ENCODE measurements at regions not wholly inside any gene's neighbourhood (a gene's known extent, or its start where the extent isn't known, plus 50 kb on each side); places are given as distances from the start of the nearest gene placed in this dataset.

DNA sequence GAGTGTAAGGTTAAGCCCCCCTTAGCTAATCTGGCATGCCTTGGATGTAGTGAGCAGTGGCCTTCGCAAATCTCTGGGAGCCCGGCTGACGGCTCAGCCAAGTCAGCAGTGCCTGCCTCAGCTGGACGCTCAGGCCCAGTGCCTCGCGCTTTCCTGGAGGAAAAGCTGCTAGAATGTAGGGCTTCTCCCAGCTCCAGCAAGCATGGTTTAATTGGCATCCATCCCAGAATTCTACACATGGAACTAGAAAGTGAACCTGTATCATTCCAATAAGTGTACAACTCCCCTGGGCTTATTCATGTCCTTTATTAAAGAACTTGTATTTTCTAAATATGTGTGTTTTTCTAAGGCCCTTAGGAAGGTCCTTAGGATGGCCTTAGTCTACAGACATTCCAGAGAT is 287.8 kb upstream of the SHH start:
- ChIA-PET CTCF (no interaction called here), POLR2A (no interaction called here)
- FAIRE-seq (no peak), DNase-seq (ENCODE audit: low read depth in 1 of 2, low spot score in 1 of 2) (no peak), ATAC-seq (no peak)
- TF ChIP-seq FOXS1 (CRISPR knock-in tag; IDR thresholded peaks at IDR 0.05) = no peak
- Histone ChIP-seq H3K4me2 (no peak overlapping the region), H3K4me3 (no peak overlapping the region), H3K27ac (no peak overlapping the region), H3K9me3 (no peaks in the 10 kb centered on the region), H3K4me1 (peaks cover 10% of the 10 kb centered on the region)
- 90% methylated on average over 6 of the region's 6 CpGs for WGBS (ENCODE audit: missing lambda C conversion rate)

DNA sequence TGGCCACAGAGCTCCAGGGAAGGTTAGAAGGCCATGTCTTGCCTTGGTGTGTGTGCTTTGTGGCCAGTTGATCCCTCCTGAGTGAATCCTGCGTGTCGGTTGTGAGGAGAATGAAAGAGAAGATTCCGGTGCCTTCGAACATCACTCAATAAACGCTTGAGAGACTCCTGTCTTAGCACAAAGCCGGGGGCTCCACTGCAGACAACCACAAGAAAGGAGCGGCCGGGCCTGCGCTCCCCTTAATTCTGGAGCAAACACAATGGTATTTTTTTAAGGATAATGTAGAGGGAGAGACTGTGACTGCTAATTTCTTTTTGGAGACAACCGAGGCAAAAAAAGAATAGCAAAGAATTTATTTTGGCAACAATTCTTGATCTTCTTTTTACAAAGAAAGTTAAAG is 286.8 kb upstream of the SHH start:
- Histone ChIP-seq H3K9me3 (no peaks in the 10 kb centered on the region), H3K4me1 (peaks cover 10% of the 10 kb centered on the region), H3K27ac (no peak overlapping the region), H3K4me2 (no peak overlapping the region), H3K4me3 (no peak overlapping the region)
- TF ChIP-seq ZC3H11A (IDR thresholded peaks at IDR 0.05) = no peak
- TF ChIP-seq, protein P1, sequence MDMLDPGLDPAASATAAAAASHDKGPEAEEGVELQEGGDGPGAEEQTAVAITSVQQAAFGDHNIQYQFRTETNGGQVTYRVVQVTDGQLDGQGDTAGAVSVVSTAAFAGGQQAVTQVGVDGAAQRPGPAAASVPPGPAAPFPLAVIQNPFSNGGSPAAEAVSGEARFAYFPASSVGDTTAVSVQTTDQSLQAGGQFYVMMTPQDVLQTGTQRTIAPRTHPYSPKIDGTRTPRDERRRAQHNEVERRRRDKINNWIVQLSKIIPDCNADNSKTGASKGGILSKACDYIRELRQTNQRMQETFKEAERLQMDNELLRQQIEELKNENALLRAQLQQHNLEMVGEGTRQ (IDR thresholded peaks at IDR 0.05) = no peak
- no peak for TF ChIP-seq KDM5A (IDR thresholded peaks at IDR 0.05)
- no peak for TF ChIP-seq RCOR1 (IDR thresholded peaks at IDR 0.05; ENCODE audit: low read depth, low read length)
- no peak for TF ChIP-seq ZNF302 (CRISPR knock-in tag; IDR thresholded peaks at IDR 0.05)
- no peak for TF ChIP-seq NR3C1 (IDR thresholded peaks at IDR 0.05)
- TF ChIP-seq CHD4 (IDR thresholded peaks at IDR 0.05; ENCODE audit: borderline replicate concordance) = no peak
- ChIA-PET CTCF (interaction anchor here (1.2 kb wide), 1 partner anchor 9 kb away, joined by 4 read pairs; no protein-coding TSS in a partner anchor), POLR2A (no interaction called here)
- FAIRE-seq (no peak), ATAC-seq (no peak), DNase-seq (ENCODE audit: low read depth in 1 of 2, low spot score in 1 of 2) (no peak)
- WGBS (ENCODE audit: missing lambda C conversion rate) = 74% methylated on average over 10 of the region's 10 CpGs

DNA sequence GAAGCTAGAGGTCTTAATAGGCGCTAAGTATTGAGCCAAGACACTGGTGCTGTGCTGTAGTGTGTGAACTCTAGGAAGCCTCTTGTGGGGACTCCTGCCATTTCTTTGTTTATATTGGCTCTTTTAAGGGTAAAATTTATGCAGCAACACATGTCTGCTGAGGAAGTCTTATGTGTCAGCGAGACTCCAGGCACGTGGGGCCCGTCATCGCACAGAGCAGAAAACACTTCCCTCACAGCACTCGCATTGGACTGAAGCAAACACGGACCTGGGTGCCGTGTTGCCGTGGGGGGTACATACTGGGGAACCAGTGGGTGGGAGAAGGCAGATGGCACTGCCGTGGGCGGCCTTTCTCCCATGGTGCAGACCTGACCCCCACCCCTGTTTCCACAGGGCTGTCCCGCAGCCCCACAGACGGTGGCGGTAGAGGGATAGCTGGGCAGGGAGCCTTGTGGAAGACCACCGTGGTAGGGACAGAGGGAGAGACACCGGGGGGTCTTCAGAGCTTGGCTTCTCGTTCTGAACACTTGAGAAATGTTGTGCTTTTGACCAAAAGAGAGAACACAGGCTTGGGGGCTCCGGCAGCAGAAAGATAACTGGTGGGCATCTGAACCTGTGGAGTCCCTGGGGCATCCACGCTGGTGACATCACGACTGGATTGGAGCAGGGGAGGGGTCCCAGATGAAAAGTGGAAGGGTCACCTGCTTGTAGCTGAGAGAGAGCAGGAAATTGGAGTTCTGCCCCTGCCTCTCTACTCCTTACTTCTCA is 284.7 kb upstream of the SHH start:
- TF ChIP-seq RFX5 (IDR thresholded peaks at IDR 0.05) (no peak), EHMT2 (IDR thresholded peaks at IDR 0.05; ENCODE audit: low read depth) (no peak), FOXS1 (CRISPR knock-in tag; IDR thresholded peaks at IDR 0.05) (no peak), RAD21 (conservative IDR thresholded peaks at IDR 0.05 in 1 of 2, IDR thresholded peaks at IDR 0.05 in 1 of 2) (no peak), POLR2A (IDR thresholded peaks at IDR 0.05; ENCODE audit: low read length) (no peak), ESRRA (IDR thresholded peaks at IDR 0.05; ENCODE audit: borderline replicate concordance, low read length) (no peak)
- TF ChIP-seq, protein P2, sequence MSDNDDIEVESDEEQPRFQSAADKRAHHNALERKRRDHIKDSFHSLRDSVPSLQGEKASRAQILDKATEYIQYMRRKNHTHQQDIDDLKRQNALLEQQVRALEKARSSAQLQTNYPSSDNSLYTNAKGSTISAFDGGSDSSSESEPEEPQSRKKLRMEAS (IDR thresholded peaks at IDR 0.05) = no peak
- TF ChIP-seq, protein P3, sequence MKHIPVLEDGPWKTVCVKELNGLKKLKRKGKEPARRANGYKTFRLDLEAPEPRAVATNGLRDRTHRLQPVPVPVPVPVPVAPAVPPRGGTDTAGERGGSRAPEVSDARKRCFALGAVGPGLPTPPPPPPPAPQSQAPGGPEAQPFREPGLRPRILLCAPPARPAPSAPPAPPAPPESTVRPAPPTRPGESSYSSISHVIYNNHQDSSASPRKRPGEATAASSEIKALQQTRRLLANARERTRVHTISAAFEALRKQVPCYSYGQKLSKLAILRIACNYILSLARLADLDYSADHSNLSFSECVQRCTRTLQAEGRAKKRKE (CRISPR knock-in tag; IDR thresholded peaks at IDR 0.05; ENCODE audit: low read depth) = no peak
- TF ChIP-seq, protein P4, sequence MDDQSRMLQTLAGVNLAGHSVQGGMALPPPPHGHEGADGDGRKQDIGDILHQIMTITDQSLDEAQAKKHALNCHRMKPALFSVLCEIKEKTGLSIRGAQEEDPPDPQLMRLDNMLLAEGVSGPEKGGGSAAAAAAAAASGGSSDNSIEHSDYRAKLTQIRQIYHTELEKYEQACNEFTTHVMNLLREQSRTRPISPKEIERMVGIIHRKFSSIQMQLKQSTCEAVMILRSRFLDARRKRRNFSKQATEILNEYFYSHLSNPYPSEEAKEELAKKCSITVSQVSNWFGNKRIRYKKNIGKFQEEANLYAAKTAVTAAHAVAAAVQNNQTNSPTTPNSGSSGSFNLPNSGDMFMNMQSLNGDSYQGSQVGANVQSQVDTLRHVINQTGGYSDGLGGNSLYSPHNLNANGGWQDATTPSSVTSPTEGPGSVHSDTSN (IDR thresholded peaks at IDR 0.05) = no peak
- TF ChIP-seq, protein P1 (IDR thresholded peaks at IDR 0.05) = no peak
- ChIA-PET POLR2A (no interaction called here), CTCF (no interaction called here)
- no peak overlapping the region for H3K4me2 ChIP-seq
- WGBS (ENCODE audit: missing lambda C conversion rate) = 76% methylated on average over 20 of the region's 20 CpGs
- ATAC-seq = no peak
- no peak for FAIRE-seq
- peak overlapping the region in 1 of 2 experiments; percentile 31; a peak in 1 of 6 replicates for H3K27ac ChIP-seq
- H3K9me3 ChIP-seq = no peaks in the 10 kb centered on the region
- peaks cover 10% of the 10 kb centered on the region for H3K4me1 ChIP-seq
- no peak overlapping the region for H3K4me3 ChIP-seq
- no peak for DNase-seq (ENCODE audit: low read depth in 1 of 2, low spot score in 1 of 2)
